BLaER1 (cell line): ENCODE measurements at regions not wholly inside any gene's neighbourhood (a gene's known extent, or its start where the extent isn't known, plus 50 kb on each side); places are given as distances from the start of the nearest gene placed in this dataset.
"Not testable (repeated sequence)": the region's sequence is repeated elsewhere in the genome, so short reads cannot be mapped to it uniquely, and the experiment has no call there.

ENCODE experiments used
- H3K27ac ChIP-seq: shearing (Covaris generic); formaldehyde crosslinking; 2 replicates; pipeline ENCODE4 v1.8.1; 2022
- H3K27me3 ChIP-seq: shearing (Covaris generic); formaldehyde crosslinking; 2 replicates; pipeline ENCODE4 v1.8.1; 2022
- H3K36me3 ChIP-seq: shearing (Covaris generic); formaldehyde crosslinking; 2 replicates; pipeline ENCODE4 v1.8.1; 2022
- H3K4me1 ChIP-seq: shearing (Covaris generic); formaldehyde crosslinking; 2 replicates; pipeline ENCODE4 v1.8.1; 2022
- H3K4me2 ChIP-seq: shearing (Covaris generic); formaldehyde crosslinking; 2 replicates; pipeline ENCODE4 v1.8.1; 2022
- H3K4me3 ChIP-seq: shearing (Covaris generic); formaldehyde crosslinking; 2 replicates; pipeline ENCODE4 v1.8.1; 2022
- H3K9ac ChIP-seq: shearing (Covaris generic); formaldehyde crosslinking; 2 replicates; pipeline ENCODE4 v1.8.1; 2022
- H3K9me3 ChIP-seq: shearing (Covaris generic); formaldehyde crosslinking; 2 replicates; pipeline ENCODE4 v1.8.1; 2022
- H4K20me1 ChIP-seq: shearing (Covaris generic); formaldehyde crosslinking; 2 replicates; pipeline ENCODE4 v1.8.1; 2022
- Cebpa-rat ChIP-seq: shearing (Covaris generic); IDR thresholded peaks from 2 replicates; pipeline ENCODE4 v1.8.1; 2022

DNA sequence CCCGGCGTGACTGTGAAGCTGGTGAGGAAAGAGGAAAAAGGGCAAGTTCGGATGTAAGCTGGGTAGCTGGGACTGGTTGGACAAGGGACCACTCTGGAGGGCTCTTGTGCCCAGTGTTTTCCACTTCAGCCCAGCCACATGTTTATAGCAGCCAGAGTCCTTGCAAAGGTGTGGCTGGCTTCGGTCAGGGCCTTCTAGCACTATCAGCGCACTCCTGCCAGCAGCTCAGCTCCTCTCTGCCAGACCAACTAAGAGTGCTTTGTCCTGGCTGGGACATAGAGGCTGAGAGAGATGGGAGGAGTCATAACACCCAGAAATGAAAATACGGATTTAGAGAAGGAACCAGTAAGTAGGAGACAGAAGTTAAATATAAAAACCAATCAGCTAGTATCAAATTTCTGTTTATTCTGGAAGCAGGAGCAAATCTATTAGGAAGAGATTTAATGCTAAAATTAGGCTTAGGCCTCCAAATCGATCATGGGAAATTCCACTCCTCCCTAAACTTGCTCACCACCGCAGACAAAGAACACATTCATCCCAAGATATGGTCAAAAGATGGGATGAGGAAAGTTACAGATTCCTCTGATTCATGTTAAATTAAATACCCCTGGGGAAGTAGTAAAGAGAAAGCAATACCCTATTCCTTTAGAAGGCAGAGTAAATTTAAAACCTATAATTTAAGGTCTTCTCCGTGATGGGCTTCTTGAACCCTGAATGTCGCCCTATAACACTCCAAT lies 135.0 kb downstream of the RALA start:
- Histone ChIP-seq H3K9ac (no peak overlapping the region), H3K36me3 (peaks cover 24% of the 10 kb centered on the region), H3K4me3 (no peak overlapping the region), H3K4me2 (no peak overlapping the region), H3K27ac (no peak overlapping the region), H3K4me1 (peaks cover 8% of the 10 kb centered on the region), H3K9me3 (peaks cover 19% of the 10 kb centered on the region), H3K27me3 (no peaks in the 10 kb centered on the region), H4K20me1 (peaks cover 13% of the 10 kb centered on the region; the same call in 1 of the 2 replicates)
- no peak for TF ChIP-seq Cebpa-rat

DNA sequence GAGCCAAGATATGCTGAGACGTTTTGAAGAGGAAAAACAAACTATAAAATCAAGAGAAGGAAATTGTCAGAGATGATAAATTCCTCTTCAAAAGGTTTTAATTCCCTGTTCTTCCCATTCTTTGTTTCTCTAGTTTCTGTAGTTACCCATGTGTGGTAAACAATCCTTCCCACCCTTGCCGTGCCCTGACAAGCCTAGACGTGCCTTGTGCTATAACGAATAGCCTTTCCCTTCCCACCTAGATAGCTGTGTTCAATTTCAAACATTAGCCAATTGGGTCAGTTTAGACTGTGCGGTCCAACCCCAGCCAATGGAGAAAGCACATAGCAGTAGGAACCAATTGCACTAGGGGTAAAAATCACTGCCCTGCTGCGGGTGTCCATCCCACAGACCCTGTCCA lies 138.1 kb downstream of the RALA start:
- H3K27ac ChIP-seq, result no peak overlapping the region
- no peak for TF ChIP-seq Cebpa-rat
- H3K9ac ChIP-seq, result no peak overlapping the region

DNA sequence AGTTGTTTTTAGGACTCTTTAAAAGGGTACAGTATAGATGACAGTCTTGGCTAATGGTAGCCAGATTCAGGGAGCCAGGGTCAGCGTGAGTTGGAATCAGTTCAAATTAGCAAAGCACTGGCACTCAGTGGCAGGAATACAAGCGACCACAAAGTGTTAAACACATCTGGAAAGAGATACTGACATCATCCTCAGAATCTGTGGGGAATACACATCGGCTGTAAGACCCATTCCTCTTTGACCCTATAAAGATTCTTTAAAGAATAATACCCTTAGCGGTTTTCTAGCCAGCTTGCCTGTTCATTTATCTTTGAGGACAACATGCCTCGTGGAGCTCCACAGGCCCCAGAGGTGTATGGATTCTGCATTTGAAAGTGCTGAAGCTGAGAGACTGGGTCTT lies 139.1 kb downstream of the RALA start:
- not testable (repeated sequence) for H3K27ac ChIP-seq, H3K27me3 ChIP-seq, H3K4me1 ChIP-seq, H3K9ac ChIP-seq, H3K9me3 ChIP-seq, H3K4me3 ChIP-seq
- Histone ChIP-seq H3K36me3 (peaks cover 16% of the 10 kb centered on the region), H4K20me1 (peaks cover 13% of the 10 kb centered on the region; the same call in 1 of the 2 replicates), H3K4me2 (peak overlapping the region; percentile 37)

More for the DNA sequence above, 138.1 kb downstream of the RALA start:
- Histone ChIP-seq H3K36me3 (peaks cover 14% of the 10 kb centered on the region; the same call in 1 of the 2 replicates), H3K4me2 (no peak overlapping the region), H3K4me1 (peaks cover 8% of the 10 kb centered on the region), H3K27me3 (no peaks in the 10 kb centered on the region), H4K20me1 (peaks cover 13% of the 10 kb centered on the region; the same call in 1 of the 2 replicates), H3K9me3 (peaks cover 11% of the 10 kb centered on the region), H3K4me3 (no peak overlapping the region)

DNA sequence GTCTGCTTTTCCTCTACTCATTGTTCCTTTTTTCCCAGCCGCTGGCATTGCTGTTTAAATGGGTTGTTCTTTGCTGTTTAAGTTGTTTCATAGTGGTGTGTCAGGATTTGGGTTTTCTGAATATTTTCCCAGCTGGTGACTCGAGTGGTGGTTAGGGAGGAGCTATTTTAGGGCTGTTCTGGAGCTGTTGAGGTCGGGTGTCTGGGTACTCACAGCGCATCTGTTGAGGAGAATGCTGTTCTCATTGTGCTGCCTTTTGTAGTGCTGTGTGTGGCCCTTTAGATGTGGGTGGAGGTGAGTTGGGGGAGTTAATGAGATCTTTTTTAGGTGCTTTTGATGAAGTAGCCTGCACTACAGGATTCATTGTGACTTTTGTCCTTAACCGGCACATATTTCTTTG lies 139.5 kb downstream of the RALA start:
- Histone ChIP-seq H3K4me2 (peak overlapping the region; percentile 37), H4K20me1 (peaks cover 13% of the 10 kb centered on the region; the same call in 1 of the 2 replicates), H3K36me3 (peaks cover 20% of the 10 kb centered on the region)
- H3K27me3 ChIP-seq, H3K9me3 ChIP-seq, H3K9ac ChIP-seq, H3K4me3 ChIP-seq, H3K27ac ChIP-seq, H3K4me1 ChIP-seq: not testable (repeated sequence)

DNA sequence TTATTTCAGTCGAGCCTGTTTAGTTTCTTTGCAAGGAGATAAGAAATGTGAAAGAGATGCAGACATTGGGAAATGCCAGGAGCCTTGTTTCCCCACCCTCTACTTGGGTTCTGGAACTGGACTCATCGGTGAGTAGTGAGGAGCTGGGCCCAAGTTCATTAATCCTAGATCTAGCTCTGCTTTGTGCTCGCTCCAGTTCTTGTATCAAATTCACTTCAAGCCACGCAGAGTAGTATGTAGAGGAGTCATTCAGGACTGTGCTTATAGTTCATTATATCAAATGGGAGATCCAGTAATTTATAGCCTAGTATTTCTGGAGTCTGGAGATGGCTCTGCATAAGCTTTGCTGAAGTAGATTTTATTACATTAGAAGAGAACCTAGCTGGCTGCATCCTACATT lies 142.5 kb downstream of the RALA start:
- H3K36me3 ChIP-seq, result peaks cover 33% of the 10 kb centered on the region
- H3K4me3 ChIP-seq, H3K9me3 ChIP-seq, H3K27ac ChIP-seq, H3K27me3 ChIP-seq, H3K4me2 ChIP-seq, H3K9ac ChIP-seq, H3K4me1 ChIP-seq: not testable (repeated sequence)
- peaks cover 13% of the 10 kb centered on the region; the same call in 1 of the 2 replicates for H4K20me1 ChIP-seq

DNA sequence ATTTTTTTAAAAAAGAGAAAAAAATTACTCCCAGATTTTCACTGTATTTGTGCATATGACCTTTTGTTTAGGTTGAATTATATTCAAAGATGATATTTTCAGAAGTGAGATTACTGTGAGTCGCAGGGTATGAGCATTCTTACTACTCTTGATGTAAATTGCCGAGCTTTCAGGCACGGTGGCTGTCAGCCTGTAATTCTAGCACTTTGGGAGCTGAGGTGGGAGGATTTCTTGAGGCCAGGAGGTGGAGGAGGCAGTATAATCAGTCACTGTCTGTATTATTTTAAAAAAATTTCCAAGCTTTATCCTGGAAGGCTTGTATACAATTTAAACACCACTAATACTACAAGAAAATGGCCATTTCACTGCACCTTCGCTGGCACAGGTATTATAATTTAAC lies 145.1 kb downstream of the RALA start:
- H3K9ac ChIP-seq, H4K20me1 ChIP-seq, H3K27ac ChIP-seq, H3K9me3 ChIP-seq, H3K4me2 ChIP-seq, H3K27me3 ChIP-seq, H3K4me3 ChIP-seq, H3K4me1 ChIP-seq: not testable (repeated sequence)
- peaks cover 50% of the 10 kb centered on the region for H3K36me3 ChIP-seq

DNA sequence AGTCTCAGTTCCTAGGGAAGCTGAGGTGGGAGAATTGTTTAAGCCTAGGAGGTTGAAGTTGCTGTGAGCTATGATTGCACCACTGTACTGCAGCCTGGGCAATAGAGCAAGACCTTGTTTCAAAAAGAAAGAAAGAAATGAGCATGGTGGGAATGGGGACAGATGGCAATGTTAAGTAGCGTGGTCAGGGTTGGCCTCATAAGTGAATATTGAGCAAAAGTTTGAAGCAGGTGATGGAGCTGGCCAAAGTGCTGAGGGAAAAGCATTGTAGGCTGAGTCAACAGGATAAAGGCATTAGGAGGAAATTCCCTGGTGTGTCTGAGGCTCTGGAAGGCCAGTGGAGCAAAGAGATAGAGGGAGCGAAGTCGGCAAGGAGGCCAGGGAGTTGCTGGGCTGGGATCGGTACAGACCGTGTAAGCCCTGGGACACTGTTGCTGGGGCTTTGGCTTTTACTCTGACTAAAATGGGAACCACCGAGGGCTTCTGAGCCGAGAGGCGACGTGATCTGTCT lies 151.0 kb downstream of the RALA start:
- H4K20me1 ChIP-seq, H3K9me3 ChIP-seq, H3K4me3 ChIP-seq, H3K4me1 ChIP-seq, H3K27ac ChIP-seq, H3K9ac ChIP-seq, H3K27me3 ChIP-seq, H3K4me2 ChIP-seq: not testable (repeated sequence)
- H3K36me3 ChIP-seq, result peaks cover 33% of the 10 kb centered on the region

DNA sequence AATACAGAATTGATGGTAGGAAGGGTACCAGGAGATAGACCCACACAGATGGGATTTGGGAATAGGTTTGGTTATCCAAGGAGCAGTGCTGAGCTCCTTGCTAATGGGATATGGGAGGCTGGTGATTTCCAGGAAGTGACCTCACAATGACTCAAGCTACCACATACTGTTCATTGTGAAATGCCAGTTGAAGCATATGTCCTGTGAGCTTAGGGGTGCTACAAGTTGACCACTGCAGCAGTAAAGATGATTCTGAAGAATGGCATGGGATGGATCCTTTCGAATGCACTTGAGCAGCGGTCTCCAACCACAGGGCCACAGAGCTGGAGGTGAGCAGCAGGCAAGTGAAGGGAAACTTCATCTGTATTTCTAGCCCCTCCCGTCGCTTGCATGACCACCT lies 158.2 kb downstream of the RALA start:
- H3K36me3 ChIP-seq, result peaks cover 32% of the 10 kb centered on the region
- not testable (repeated sequence) for H3K27me3 ChIP-seq, H3K27ac ChIP-seq, H4K20me1 ChIP-seq, H3K9me3 ChIP-seq, H3K4me2 ChIP-seq, H3K4me1 ChIP-seq, H3K4me3 ChIP-seq, H3K9ac ChIP-seq

DNA sequence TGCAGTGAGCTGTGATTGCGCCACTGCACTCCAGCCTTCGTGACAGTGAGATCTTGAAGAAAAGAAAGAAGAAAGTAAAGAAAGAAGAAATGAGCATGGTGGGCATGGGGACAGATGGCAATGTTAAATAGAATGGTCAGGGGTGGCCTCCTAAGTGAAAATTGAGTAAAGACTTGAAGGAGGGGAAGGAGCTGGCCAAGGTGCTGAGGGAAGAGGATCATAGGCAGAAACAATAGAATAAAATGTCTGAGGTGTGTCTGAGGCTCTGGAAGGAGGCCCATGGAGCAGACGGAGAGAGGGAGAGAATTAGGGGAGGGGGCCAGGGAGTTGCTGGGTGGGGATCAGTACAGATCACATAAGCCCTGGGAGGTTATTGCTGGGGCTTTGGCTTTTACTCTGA lies 163.1 kb downstream of the RALA start:
- peaks cover 29% of the 10 kb centered on the region for H3K36me3 ChIP-seq
- not testable (repeated sequence) for H3K9me3 ChIP-seq, H3K4me2 ChIP-seq, H3K9ac ChIP-seq, H3K27me3 ChIP-seq, H4K20me1 ChIP-seq, H3K4me3 ChIP-seq, H3K27ac ChIP-seq, H3K4me1 ChIP-seq

DNA sequence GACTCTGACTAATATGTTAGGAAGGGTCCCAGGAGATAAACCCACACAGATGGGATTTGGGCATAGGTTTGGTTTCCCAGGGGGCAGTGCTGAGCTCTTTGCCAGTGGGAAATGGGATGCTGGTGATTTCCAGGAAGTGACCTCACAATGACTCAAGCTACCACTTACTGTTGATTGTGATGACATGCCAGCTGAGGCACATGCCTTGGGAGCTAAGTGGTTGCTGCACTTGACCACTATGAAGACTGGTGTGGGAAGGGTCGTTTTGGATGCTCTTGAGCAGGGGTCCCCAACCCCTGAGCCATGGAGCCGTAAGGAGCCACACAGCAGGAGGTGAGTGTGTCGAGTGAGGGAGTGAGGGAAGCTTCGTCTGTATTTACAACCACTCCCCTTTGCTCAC lies 159.0 kb upstream of the CDK13 start:
- H4K20me1 ChIP-seq, H3K4me2 ChIP-seq: not testable (repeated sequence)

DNA sequence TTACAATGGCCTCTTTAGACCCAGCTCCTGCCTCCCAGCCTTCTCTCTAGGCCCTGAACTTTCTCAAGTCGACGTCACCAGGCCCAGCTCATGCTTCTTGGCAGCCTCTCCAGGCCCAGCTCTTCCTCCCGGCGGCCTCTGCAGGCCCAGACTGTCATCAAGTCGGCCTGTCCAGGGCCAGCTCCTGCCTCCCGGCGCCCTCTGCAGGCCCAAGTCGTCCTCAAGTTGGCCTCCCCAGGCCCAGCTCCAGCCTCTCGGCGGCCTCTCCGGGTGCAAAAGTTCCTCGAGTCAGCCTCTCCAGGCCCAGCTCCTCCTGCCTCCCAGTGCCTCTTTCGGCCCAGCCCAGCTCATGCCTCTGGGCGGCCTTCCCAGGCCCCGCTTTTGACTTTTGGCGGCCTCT lies 158.1 kb upstream of the CDK13 start:
- not testable (repeated sequence) for H3K4me1 ChIP-seq, H3K9ac ChIP-seq, H4K20me1 ChIP-seq, H3K4me3 ChIP-seq, H3K4me2 ChIP-seq, H3K27me3 ChIP-seq, H3K9me3 ChIP-seq, H3K27ac ChIP-seq
- H3K36me3 ChIP-seq, result peaks cover 39% of the 10 kb centered on the region

More for the DNA sequence above, 159.0 kb upstream of the CDK13 start:
- H3K4me3 ChIP-seq, H3K27me3 ChIP-seq, H3K27ac ChIP-seq, H3K9me3 ChIP-seq, H3K9ac ChIP-seq, H3K4me1 ChIP-seq: not testable (repeated sequence)
- peaks cover 39% of the 10 kb centered on the region for H3K36me3 ChIP-seq

DNA sequence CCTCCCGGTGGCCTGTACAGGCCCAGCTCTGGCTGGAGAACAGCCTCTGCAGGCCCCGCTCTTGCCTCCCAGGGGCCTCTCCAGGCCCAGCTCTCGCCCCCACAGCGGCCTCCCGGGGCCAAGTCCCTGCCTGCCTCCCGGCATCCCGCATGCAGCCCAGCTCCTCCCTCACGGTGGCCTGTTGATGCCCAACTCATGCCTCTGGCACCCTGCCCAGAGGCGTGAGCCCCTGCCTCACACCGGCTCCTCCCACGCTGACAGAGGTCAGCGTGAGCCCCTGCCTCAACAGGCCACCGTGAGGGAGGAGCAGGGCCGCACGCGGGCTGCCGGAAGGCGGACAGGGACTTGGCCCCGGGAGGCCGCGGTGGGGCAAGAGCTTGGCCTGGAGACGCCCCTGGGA lies 157.0 kb upstream of the CDK13 start:
- H3K9me3 ChIP-seq, H3K9ac ChIP-seq, H3K27me3 ChIP-seq, H3K27ac ChIP-seq, H3K4me1 ChIP-seq, H3K4me2 ChIP-seq, H4K20me1 ChIP-seq, H3K4me3 ChIP-seq: not testable (repeated sequence)
- H3K36me3 ChIP-seq, result peaks cover 39% of the 10 kb centered on the region

DNA sequence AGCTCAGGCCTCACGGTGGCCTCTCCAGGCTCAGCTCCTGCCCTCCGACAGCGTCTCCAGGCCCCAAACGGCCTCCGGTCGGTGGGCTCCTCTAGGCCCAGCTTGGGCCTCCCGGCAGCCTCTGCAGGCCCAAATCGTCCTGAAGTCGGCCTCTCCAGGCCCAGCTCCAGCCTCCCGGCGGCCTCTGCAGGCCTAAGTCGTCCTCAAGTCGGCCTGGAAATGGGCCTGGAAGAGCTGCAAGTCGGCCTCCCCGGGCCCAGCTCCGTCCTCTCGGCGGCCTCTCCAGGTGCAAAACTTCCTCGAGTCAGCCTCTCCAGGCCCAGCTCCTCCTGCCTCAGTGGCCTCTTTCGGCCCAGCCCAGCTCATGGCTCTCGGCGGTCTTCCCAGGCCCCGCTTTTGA lies 156.2 kb upstream of the CDK13 start:
- not testable (repeated sequence) for H4K20me1 ChIP-seq, H3K27me3 ChIP-seq, H3K27ac ChIP-seq, H3K9ac ChIP-seq, H3K4me2 ChIP-seq, H3K9me3 ChIP-seq, H3K4me3 ChIP-seq, H3K4me1 ChIP-seq
- peaks cover 39% of the 10 kb centered on the region for H3K36me3 ChIP-seq

DNA sequence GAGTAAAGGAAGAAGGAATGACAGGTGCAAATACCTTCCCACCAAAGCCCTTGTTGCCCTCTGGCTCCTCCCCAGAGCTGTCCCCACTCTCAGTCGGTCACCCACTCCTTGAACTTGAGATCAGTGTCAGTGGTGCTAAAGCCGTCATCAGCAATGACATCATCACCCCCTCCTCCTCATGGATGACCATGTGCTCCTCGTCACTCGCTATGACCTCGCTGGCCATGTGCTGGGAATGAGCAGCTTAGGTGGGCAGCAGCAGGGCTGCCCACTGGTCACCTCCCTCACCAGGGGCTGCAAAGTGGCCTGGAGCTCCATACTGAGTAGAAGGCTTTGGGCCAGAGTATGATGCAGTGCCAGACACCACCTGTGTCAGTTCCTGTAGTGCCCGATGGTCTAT lies 153.1 kb upstream of the CDK13 start:
- not testable (repeated sequence) for H4K20me1 ChIP-seq, H3K4me3 ChIP-seq, H3K4me1 ChIP-seq, H3K27me3 ChIP-seq, H3K9ac ChIP-seq, H3K4me2 ChIP-seq, H3K27ac ChIP-seq, H3K9me3 ChIP-seq
- H3K36me3 ChIP-seq, result peaks cover 23% of the 10 kb centered on the region; the same call in 1 of the 2 replicates

DNA sequence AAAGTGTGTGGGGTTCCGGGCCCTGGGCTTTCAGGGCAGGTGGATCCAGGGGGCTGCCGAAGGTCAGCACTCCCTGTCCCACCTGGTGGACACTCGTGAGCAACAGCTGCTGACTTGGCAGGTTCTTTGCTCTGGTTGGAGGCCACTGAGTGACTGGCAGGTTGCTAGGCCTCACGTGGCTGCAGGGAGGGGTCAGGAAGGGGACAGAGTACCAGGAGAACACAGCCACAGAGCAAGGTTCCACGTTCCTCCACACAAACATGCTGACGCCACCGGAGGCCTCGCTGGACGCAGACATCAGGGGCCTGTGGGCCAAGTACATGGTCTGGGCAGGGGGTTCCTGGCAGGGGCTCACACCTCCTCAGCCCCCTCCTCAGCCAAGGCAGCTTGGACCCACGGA lies 152.0 kb upstream of the CDK13 start:
- H3K4me2 ChIP-seq, H3K27me3 ChIP-seq, H3K4me3 ChIP-seq, H3K27ac ChIP-seq, H4K20me1 ChIP-seq, H3K4me1 ChIP-seq, H3K9me3 ChIP-seq, H3K9ac ChIP-seq: not testable (repeated sequence)
- H3K36me3 ChIP-seq, result peaks cover 12% of the 10 kb centered on the region; the same call in 1 of the 2 replicates
